LNCaP clone FGC (cell line): ENCODE measurements at regions not wholly inside any gene's neighbourhood (a gene's known extent, or its start where the extent isn't known, plus 50 kb on each side); places are given as distances from the start of the nearest gene placed in this dataset.
"Not testable (repeated sequence)": the region's sequence is repeated elsewhere in the genome, so short reads cannot be mapped to it uniquely, and the experiment has no call there.

ENCODE experiments used
- DNase-seq: peaks from one replicate; pipeline ENCODE4 v3.0.0-alpha.2; 2011; ENCODE audit warnings: low read depth
- H3K4me3 ChIP-seq: 2 replicates; pipeline ENCODE4 v1.5.1; 2011; ENCODE audit warnings: mild to moderate bottlenecking, low read depth, low read length, control low read depth
- TF ChIP-seq, protein P1 (sequence below): IDR thresholded peaks from 2 replicates; pipeline ENCODE4 v1.5.1; 2012; ENCODE audit warnings: mild to moderate bottlenecking; ENCODE audit not compliant: control insufficient read depth, insufficient read depth; ENCODE audit errors: extremely low read depth

DNA sequence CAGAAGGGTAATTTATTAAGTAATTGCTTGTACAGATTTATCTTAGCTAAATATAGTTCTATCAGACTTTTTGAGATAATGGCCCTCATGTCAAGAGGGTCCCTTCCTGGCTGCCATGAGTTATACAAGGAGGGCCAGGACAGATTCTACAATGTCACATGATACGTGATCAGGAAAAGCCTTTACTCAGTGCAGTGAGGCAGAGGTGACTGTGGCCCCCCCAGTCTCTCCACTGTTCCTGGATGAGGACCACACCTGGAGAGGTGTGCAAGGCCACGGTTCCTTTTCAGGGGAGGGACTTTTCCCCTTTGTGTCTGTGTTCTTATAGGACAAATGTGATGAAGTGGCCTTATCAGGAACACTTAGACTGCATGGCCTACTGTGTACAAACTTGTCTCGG is 54.3 kb upstream of the LRCH1 start:
- H3K4me3 ChIP-seq, result no peak overlapping the region
- TF ChIP-seq, protein P1, sequence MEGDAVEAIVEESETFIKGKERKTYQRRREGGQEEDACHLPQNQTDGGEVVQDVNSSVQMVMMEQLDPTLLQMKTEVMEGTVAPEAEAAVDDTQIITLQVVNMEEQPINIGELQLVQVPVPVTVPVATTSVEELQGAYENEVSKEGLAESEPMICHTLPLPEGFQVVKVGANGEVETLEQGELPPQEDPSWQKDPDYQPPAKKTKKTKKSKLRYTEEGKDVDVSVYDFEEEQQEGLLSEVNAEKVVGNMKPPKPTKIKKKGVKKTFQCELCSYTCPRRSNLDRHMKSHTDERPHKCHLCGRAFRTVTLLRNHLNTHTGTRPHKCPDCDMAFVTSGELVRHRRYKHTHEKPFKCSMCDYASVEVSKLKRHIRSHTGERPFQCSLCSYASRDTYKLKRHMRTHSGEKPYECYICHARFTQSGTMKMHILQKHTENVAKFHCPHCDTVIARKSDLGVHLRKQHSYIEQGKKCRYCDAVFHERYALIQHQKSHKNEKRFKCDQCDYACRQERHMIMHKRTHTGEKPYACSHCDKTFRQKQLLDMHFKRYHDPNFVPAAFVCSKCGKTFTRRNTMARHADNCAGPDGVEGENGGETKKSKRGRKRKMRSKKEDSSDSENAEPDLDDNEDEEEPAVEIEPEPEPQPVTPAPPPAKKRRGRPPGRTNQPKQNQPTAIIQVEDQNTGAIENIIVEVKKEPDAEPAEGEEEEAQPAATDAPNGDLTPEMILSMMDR, result no peak
- no peak for DNase-seq

DNA sequence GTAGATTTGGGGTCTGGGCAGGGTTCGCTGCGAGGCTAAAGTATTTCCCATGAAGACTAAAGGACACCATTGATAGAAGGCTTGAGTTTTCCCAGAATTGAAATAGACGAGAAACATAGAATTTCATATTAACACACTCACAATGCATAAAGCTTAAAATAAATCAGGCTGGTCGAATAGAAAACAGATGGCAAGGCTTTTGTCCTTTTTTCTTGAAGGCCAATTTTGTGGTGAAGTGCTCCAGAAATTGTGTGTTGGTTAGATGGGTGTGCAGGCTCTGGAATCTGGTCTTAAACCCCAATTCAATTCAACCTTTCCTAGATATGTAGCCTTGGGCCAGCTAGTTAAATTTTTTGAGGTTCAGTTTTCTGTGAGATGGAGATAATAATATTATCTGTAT is 56.9 kb upstream of the LRCH1 start:
- TF ChIP-seq, protein P1, result no peak
- H3K4me3 ChIP-seq, result no peak overlapping the region
- no peak for DNase-seq

DNA sequence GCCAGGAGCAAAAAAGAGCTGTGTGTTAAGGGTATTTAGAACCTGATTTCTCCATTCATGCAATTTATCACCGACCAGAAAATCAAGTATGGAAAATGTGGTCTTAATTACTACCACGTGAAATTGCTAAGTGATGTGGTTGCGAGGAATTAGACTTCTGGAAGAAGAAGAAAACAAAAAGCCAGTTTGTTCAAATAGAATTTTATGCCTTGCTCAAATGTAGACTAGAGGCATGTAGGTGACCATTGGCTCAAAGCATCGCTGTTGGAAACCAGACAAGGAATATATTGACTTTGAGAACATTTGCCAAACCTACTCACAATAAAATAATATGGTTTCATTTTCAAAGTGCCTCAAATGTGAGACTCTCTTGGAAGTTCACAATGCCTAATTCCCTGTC is 57.3 kb upstream of the LRCH1 start:
- H3K4me3 ChIP-seq, result no peak overlapping the region
- TF ChIP-seq, protein P1, result no peak
- peak; percentile 51 for DNase-seq

DNA sequence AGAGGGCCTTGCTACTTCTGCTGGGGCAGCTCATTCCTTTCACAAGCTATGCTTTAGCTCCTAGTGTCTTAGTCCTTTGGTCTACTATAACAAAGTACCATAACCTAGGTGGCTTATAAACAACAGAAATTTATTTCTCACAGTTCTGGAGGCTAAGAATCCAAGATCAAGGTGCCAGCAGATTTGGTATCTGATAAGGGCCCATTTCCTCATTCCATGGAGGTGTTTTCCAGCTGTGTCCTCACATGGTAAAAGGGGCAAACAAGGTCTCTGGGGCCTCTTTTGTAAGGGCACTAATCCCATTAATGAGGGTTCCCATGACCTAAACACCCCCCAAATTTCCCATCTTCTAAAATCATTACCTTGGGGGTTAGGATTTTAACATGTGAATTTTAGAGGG is 57.9 kb upstream of the LRCH1 start:
- no peak for DNase-seq
- no peak overlapping the region for H3K4me3 ChIP-seq
- TF ChIP-seq, protein P1, result no peak

DNA sequence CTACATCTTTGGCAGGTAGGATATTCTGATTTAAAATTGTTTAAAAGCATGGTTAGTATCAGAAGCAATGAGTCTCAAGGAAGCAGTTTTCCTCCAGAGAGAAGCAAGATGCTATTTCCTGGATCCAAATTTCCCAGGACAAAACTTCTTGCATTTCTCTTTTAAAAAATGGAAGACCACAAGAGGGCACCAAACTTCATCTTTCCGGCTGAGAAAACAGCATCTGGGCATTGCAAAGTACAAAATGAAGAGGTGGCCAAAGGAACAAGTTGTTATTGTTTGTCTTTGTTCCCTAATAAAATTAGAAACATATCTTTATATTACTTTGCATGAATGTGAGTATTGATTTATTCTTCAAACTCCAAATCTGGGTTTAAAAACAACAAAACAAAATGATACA is 60.0 kb upstream of the LRCH1 start:
- TF ChIP-seq, protein P1, result peak; percentile 53; the same call in 1 of the 2 replicates
- H3K4me3 ChIP-seq, result no peak overlapping the region
- peak; percentile 68 for DNase-seq

DNA sequence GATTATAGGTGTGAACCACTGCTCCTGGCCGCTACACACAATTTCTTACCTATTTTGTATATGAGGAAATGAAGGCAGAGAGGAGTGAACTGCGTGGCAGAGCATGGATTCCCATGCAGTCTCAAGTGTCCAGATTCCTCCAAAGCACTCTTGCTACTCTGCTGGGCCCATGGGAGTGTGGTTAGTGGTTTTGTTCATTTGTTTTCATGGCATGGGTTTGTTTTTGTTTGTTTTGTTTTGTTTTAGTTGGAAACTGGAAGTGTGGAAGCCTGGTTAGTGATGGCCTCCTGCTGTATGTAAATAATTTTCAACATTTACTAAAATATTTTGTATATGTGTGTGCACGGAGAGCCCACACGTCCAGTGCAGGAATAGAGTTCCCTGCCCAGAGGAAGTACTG is 61.3 kb upstream of the LRCH1 start:
- H3K4me3 ChIP-seq, result no peak overlapping the region
- TF ChIP-seq, protein P1, result no peak
- no peak for DNase-seq

DNA sequence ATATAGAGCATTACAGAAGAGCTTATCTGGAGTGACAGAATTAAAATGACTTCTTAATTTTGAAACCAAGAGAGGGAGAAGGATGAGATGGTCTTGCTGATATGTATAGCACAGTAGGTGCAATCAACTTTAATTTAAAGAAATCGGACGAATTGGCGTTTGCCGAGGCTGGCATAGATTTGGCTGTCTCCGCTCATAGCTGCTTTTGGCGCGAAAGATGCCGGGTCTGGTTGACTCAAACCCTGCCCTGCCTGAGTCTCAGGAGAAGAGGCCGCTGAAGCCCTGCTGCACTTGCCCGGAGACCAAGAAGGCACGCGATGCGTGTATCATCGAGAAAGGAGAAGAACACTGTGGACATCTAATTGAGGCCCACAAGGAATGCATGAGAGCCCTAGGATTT is 62.3 kb upstream of the LRCH1 start:
- not testable (repeated sequence) for DNase-seq, H3K4me3 ChIP-seq

DNA sequence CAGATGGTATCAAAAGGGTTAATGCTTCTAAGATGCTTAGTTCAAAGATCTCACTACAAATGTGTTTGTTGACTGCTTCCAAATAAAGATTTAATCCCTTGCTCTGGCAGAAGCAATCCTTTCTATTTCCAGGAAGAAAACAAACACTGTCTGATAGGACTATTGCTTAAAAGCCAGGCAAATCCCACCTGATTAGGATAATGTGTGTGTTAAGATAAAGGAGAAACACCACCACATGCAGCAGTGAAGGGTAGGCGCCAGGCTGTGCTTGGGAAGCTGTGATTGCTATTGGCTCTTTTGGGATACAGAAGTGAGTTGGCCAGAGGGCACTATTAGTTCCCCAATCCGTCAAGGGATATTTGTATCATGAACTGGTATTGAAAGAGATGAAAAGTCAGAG is 62.8 kb upstream of the LRCH1 start:
- DNase-seq, result no peak
- TF ChIP-seq, protein P1, result no peak

More for the DNA sequence above, 62.8 kb upstream of the LRCH1 start:
- no peak overlapping the region for H3K4me3 ChIP-seq
